ENCODE measurements at regions not wholly inside any gene's neighbourhood (a gene's known extent, or its start where the extent isn't known, plus 50 kb on each side); places are given as distances from the start of the nearest gene placed in this dataset.
"Not testable (repeated sequence)": the region's sequence is repeated elsewhere in the genome, so short reads cannot be mapped to it uniquely, and the experiment has no call there.

DNA sequence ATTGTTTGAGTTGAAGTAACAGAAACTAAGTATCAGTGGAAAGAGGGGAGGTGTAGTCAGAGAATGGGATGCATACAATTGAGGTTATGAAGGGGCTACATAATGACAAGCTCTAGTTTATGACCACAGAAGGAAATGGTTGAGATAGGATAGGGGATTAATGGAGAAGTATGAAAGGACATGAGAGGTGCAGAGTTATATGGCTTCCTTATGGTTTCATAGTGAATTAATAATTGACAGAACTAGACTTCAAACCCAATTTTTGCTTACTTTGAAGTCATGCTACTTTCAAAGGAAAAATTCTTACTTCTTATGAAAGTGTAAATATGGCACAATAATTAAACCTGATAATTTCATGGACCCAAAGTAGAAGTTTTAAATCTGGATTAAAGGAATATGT, 340.3 kb upstream of the LRRC4C start:
- Histone ChIP-seq H2AFZ (no peak overlapping the region), H3K4me3 (ENCODE audit: low read depth, low read length) (no peak overlapping the region), H3K9me3 (ENCODE audit: control insufficient read depth, low read length) (no peaks in the 10 kb centered on the region), H3K27ac (no peak overlapping the region), H3K36me3 (ENCODE audit: control insufficient read depth, insufficient read depth, low read length) (no peaks in the 10 kb centered on the region), H3K4me1 (no peaks in the 10 kb centered on the region), H3K9ac (no peak overlapping the region), H3K79me2 (no peaks in the 10 kb centered on the region), H3K4me2 (ENCODE audit: low read length) (no peak overlapping the region), H3K27me3 (ENCODE audit: control insufficient read depth, insufficient read depth, low read length) (no peaks in the 10 kb centered on the region)
- TF ChIP-seq, protein P1, sequence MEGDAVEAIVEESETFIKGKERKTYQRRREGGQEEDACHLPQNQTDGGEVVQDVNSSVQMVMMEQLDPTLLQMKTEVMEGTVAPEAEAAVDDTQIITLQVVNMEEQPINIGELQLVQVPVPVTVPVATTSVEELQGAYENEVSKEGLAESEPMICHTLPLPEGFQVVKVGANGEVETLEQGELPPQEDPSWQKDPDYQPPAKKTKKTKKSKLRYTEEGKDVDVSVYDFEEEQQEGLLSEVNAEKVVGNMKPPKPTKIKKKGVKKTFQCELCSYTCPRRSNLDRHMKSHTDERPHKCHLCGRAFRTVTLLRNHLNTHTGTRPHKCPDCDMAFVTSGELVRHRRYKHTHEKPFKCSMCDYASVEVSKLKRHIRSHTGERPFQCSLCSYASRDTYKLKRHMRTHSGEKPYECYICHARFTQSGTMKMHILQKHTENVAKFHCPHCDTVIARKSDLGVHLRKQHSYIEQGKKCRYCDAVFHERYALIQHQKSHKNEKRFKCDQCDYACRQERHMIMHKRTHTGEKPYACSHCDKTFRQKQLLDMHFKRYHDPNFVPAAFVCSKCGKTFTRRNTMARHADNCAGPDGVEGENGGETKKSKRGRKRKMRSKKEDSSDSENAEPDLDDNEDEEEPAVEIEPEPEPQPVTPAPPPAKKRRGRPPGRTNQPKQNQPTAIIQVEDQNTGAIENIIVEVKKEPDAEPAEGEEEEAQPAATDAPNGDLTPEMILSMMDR (IDR thresholded peaks at IDR 0.05), result no peak

GRCh38 chr11:41803895-41804294, 344.4 kb upstream of the LRRC4C start:
- Histone ChIP-seq H3K4me2 (ENCODE audit: low read length) (no peak overlapping the region), H2AFZ (no peak overlapping the region), H3K9me3 (ENCODE audit: control insufficient read depth, low read length) (no peaks in the 10 kb centered on the region), H3K27me3 (ENCODE audit: control insufficient read depth, insufficient read depth, low read length) (no peaks in the 10 kb centered on the region), H3K27ac (no peak overlapping the region), H3K36me3 (ENCODE audit: control insufficient read depth, insufficient read depth, low read length) (no peaks in the 10 kb centered on the region), H3K4me3 (ENCODE audit: low read depth, low read length) (no peak overlapping the region), H3K9ac (no peak overlapping the region), H3K4me1 (no peaks in the 10 kb centered on the region), H3K79me2 (no peaks in the 10 kb centered on the region)
- TF ChIP-seq, protein P1 (IDR thresholded peaks at IDR 0.05), result no peak

DNA sequence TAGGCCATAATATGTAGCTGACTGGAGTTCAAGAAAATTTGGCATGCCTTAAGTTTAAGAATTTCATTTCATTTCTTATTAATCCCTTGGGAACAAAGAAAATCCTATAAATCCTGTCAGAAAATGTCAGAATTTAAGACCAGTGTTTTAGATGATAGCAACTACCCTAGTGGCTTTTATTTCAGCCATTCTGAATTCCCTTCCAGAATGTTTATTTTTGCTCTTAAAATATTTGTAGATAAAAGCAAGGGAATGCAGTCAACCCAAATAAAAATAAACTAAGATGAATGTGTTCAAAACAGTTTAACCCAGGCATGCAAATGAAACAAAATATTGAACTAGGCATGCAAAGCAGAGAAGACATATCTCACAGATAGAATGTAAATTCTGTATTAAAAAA, 356.9 kb upstream of the LRRC4C start:
- Histone ChIP-seq H3K79me2 (no peaks in the 10 kb centered on the region), H3K4me1 (no peaks in the 10 kb centered on the region), H3K9ac (no peak overlapping the region), H3K27me3 (ENCODE audit: control insufficient read depth, insufficient read depth, low read length) (no peaks in the 10 kb centered on the region), H3K4me3 (ENCODE audit: low read depth, low read length) (no peak overlapping the region), H3K4me2 (ENCODE audit: low read length) (no peak overlapping the region), H2AFZ (no peak overlapping the region), H3K9me3 (ENCODE audit: control insufficient read depth, low read length) (no peaks in the 10 kb centered on the region), H3K36me3 (ENCODE audit: control insufficient read depth, insufficient read depth, low read length) (no peaks in the 10 kb centered on the region), H3K27ac (no peak overlapping the region)
- TF ChIP-seq, protein P1 (IDR thresholded peaks at IDR 0.05), result no peak

- H3K27me3 ChIP-seq (ENCODE audit: control insufficient read depth, insufficient read depth, low read length); H3K9ac ChIP-seq; H3K4me2 ChIP-seq (ENCODE audit: low read length); H3K79me2 ChIP-seq; H2AFZ ChIP-seq; H3K4me3 ChIP-seq (ENCODE audit: low read depth, low read length); H3K36me3 ChIP-seq (ENCODE audit: control insufficient read depth, insufficient read depth, low read length); H3K27ac ChIP-seq; H3K9me3 ChIP-seq (ENCODE audit: control insufficient read depth, low read length); H3K4me1 ChIP-seq: not testable (repeated sequence)
These were observed 364.8 kb upstream of the LRRC4C start for GRCh38 chr11:41824287-41824686.

DNA sequence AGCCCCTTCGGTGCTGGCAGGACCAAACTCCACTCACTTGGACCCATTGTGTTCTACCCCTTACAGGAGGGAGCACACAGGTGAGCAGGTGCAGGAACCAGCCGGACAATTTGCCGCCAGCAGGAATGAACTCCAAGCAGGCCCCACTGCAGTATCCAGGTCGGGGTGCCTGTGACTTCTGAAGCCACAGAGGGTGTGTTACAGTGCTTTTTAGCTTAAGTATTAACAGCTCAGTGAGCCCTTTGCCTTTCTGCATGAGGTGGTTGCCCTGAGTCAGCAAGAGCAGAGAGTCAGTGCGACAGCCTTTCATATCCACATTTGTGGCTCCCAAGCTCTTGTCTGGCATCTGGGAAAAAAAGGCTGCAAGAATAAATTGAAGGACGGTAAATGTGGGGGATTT, 366.6 kb upstream of the LRRC4C start:
- Histone ChIP-seq H3K9me3 (ENCODE audit: control insufficient read depth, low read length) (no peaks in the 10 kb centered on the region), H2AFZ (no peak overlapping the region), H3K4me1 (no peaks in the 10 kb centered on the region), H3K4me2 (ENCODE audit: low read length) (no peak overlapping the region), H3K27ac (no peak overlapping the region), H3K79me2 (no peaks in the 10 kb centered on the region), H3K9ac (no peak overlapping the region), H3K36me3 (ENCODE audit: control insufficient read depth, insufficient read depth, low read length) (no peaks in the 10 kb centered on the region), H3K27me3 (ENCODE audit: control insufficient read depth, insufficient read depth, low read length) (no peaks in the 10 kb centered on the region), H3K4me3 (ENCODE audit: low read depth, low read length) (no peak overlapping the region)
- TF ChIP-seq, protein P1 (IDR thresholded peaks at IDR 0.05), result no peak

All from parathyroid adenoma (tissue), 2 donors.